ENCODE measurements at regions not wholly inside any gene's neighbourhood (a gene's known extent, or its start where the extent isn't known, plus 50 kb on each side); places are given as distances from the start of the nearest gene placed in this dataset.
"Not testable (repeated sequence)": the region's sequence is repeated elsewhere in the genome, so short reads cannot be mapped to it uniquely, and the experiment has no call there.

- not testable (repeated sequence) for H3K27ac ChIP-seq (ENCODE audit: insufficient read length, low read depth, low read length); H3K56ac ChIP-seq (ENCODE audit: insufficient read length, low read depth, low read length); H3K4me1 Mint-ChIP-seq; H4K8ac ChIP-seq (replicated peaks; ENCODE audit: insufficient read length, low read depth, low read length); H2BK20ac ChIP-seq (ENCODE audit: low read depth, low read length, poor library complexity, severe bottlenecking); H2AK5ac ChIP-seq (ENCODE audit: insufficient read length, low read length); H3K27me3 ChIP-seq (ENCODE audit: insufficient read depth, low read length); H3K4me2 ChIP-seq (ENCODE audit: insufficient read depth, insufficient read length, low read length); H3K79me2 ChIP-seq (ENCODE audit: insufficient read depth, low read length); DNase-seq; H3K14ac ChIP-seq (ENCODE audit: insufficient read depth, low read length); H3K27me3 Mint-ChIP-seq (ENCODE audit: low read depth); H3K4ac ChIP-seq (ENCODE audit: low read depth, low read length); H3K23me2 ChIP-seq (ENCODE audit: insufficient read length, low read depth, low read length, poor library complexity, severe bottlenecking); H4K91ac ChIP-seq (ENCODE audit: insufficient read length, low read depth, low read length); H3K79me1 ChIP-seq (ENCODE audit: insufficient read depth, low read depth, low read length, poor library complexity, severe bottlenecking); H3T11ph ChIP-seq (ENCODE audit: low read length); H3K18ac ChIP-seq (ENCODE audit: insufficient read length, low read depth, low read length); H2AFZ ChIP-seq (ENCODE audit: low read length); H3K9ac ChIP-seq (ENCODE audit: extremely low read depth, insufficient read length, low read length); H4K5ac ChIP-seq (ENCODE audit: insufficient read length, low read depth, low read length); H2BK12ac ChIP-seq (ENCODE audit: insufficient read length, low read depth, low read length); H3K23ac ChIP-seq (ENCODE audit: insufficient read length, low read depth, low read length); H4K20me1 ChIP-seq (ENCODE audit: control insufficient read depth, insufficient read depth, insufficient read length); H2BK120ac ChIP-seq (ENCODE audit: low read depth, low read length, poor library complexity, severe bottlenecking); H3K36me3 Mint-ChIP-seq (ENCODE audit: insufficient read depth in 1 of 3, low read depth in 3 of 3); H2BK5ac ChIP-seq (ENCODE audit: insufficient read length, low read length); H2BK15ac ChIP-seq (ENCODE audit: low read depth, low read length); H3K4me3 Mint-ChIP-seq; H3K4me1 ChIP-seq (ENCODE audit: insufficient read depth, low read length); H3K27ac Mint-ChIP-seq
- H3K9me3 Mint-ChIP-seq, result peaks cover 58 to 60% of the 10 kb centered on the region in 2 experiments
- WGBS (ENCODE audit: extremely low coverage, insufficient read length, low lambda C conversion rate), result no CpG with 5 or more reads among the region's 2 CpGs
- peaks cover 18% of the 10 kb centered on the region for H3K9me3 ChIP-seq (ENCODE audit: control insufficient read depth, low read depth, low read length)
Measured at GRCh38 chr13:18869365-18869764, 312.3 kb downstream of the TUBA3C start.

GRCh38 chr13:18837986-18838629, 343.5 kb downstream of the TUBA3C start:
- not testable (repeated sequence) for H4K5ac ChIP-seq (ENCODE audit: insufficient read length, low read depth, low read length); H4K91ac ChIP-seq (ENCODE audit: insufficient read length, low read depth, low read length); H3K9ac ChIP-seq (ENCODE audit: extremely low read depth, insufficient read length, low read length); H3K79me2 ChIP-seq (ENCODE audit: insufficient read depth, low read length); H3K23me2 ChIP-seq (ENCODE audit: insufficient read length, low read depth, low read length, poor library complexity, severe bottlenecking); H2BK12ac ChIP-seq (ENCODE audit: insufficient read length, low read depth, low read length); H3T11ph ChIP-seq (ENCODE audit: low read length); H3K4me1 Mint-ChIP-seq; H3K18ac ChIP-seq (ENCODE audit: insufficient read length, low read depth, low read length); H3K79me1 ChIP-seq (ENCODE audit: insufficient read depth, low read depth, low read length, poor library complexity, severe bottlenecking); H3K27me3 ChIP-seq (ENCODE audit: insufficient read depth, low read length); H3K4me1 ChIP-seq (ENCODE audit: insufficient read depth, low read length); H2BK120ac ChIP-seq (ENCODE audit: low read depth, low read length, poor library complexity, severe bottlenecking); H3K4me2 ChIP-seq (ENCODE audit: insufficient read depth, insufficient read length, low read length); H3K27ac ChIP-seq (ENCODE audit: insufficient read length, low read depth, low read length); H4K8ac ChIP-seq (replicated peaks; ENCODE audit: insufficient read length, low read depth, low read length); H2BK5ac ChIP-seq (ENCODE audit: insufficient read length, low read length); H2AK5ac ChIP-seq (ENCODE audit: insufficient read length, low read length); H3K27ac Mint-ChIP-seq; H2BK20ac ChIP-seq (ENCODE audit: low read depth, low read length, poor library complexity, severe bottlenecking); H3K14ac ChIP-seq (ENCODE audit: insufficient read depth, low read length); H3K4me3 Mint-ChIP-seq; H3K9me3 ChIP-seq (ENCODE audit: control insufficient read depth, low read depth, low read length); H3K56ac ChIP-seq (ENCODE audit: insufficient read length, low read depth, low read length); H3K4ac ChIP-seq (ENCODE audit: low read depth, low read length); H3K23ac ChIP-seq (ENCODE audit: insufficient read length, low read depth, low read length); H2BK15ac ChIP-seq (ENCODE audit: low read depth, low read length); H3K27me3 Mint-ChIP-seq (ENCODE audit: low read depth); H4K20me1 ChIP-seq (ENCODE audit: control insufficient read depth, insufficient read depth, insufficient read length); DNase-seq; H2AFZ ChIP-seq (ENCODE audit: low read length)
- WGBS (ENCODE audit: extremely low coverage, insufficient read length, low lambda C conversion rate), result no CpG with 5 or more reads among the region's 17 CpGs
- H3K36me3 Mint-ChIP-seq (ENCODE audit: insufficient read depth in 1 of 3, low read depth in 3 of 3), result peaks cover 5 to 16% (median 8%) of the 10 kb centered on the region in 3 experiments; a peak in 6 of 7 replicates
- peaks cover 51 to 63% of the 10 kb centered on the region in 2 experiments for H3K9me3 Mint-ChIP-seq
